Activated CD8-positive, alpha-beta T cell treated with anti-CD3 and anti-CD28 coated beads for 36 hours (primary cell): ENCODE measurements at regions not wholly inside any gene's neighbourhood (a gene's known extent, or its start where the extent isn't known, plus 50 kb on each side); places are given as distances from the start of the nearest gene placed in this dataset.

ENCODE experiments used
- ATAC-seq: fragments of 200-7000 bp; cut with Tn5 transposase; one replicate; pipeline ENCODE4 v1.10.0; 2021; ENCODE audit warnings: mild to moderate bottlenecking, moderate library complexity
- CTCF ChIA-PET: fragments of 350-600 bp; sonication (Branson Sonifier 250); formaldehyde crosslinking; loops from one replicate; lab custom pipeline; 2021; ENCODE audit warnings: antibody characterized with exemption; lab: Charles Lee
- POLR2A ChIA-PET: fragments of 350-600 bp; sonication (Branson Sonifier 250); formaldehyde crosslinking; loops from one replicate; lab custom pipeline; 2021; ENCODE audit warnings: antibody characterized with exemption; lab: Charles Lee
- DNase-seq: peaks from one replicate; pipeline ENCODE4 v3.0.0-alpha.2; 2020
- H3K27ac Mint-ChIP-seq: one replicate; pipeline ENCODE4 v1.8.0; 2021; ENCODE audit warnings: mild to moderate bottlenecking, mixed read lengths
- H3K27me3 Mint-ChIP-seq: one replicate; pipeline ENCODE4 v1.8.0; 2021; ENCODE audit warnings: mixed read lengths
- H3K36me3 Mint-ChIP-seq: one replicate; pipeline ENCODE4 v1.8.0; 2021; ENCODE audit warnings: low read depth, mixed read lengths
- H3K4me1 Mint-ChIP-seq: one replicate; pipeline ENCODE4 v1.8.0; 2021; ENCODE audit warnings: low read depth, mixed read lengths
- H3K4me3 Mint-ChIP-seq: one replicate; pipeline ENCODE4 v1.8.0; 2021; ENCODE audit warnings: mild to moderate bottlenecking, moderate library complexity, mixed read lengths
- H3K9me3 Mint-ChIP-seq: one replicate; pipeline ENCODE4 v1.8.0; 2021; ENCODE audit warnings: mixed read lengths
- intact Hi-C: fragments of 100-400 bp; cut with micrococcal nuclease; formaldehyde crosslinking; loops from one replicate; pipeline ENCODE4 v1.10.0; 2022
- TF ChIP-seq, protein P1 (sequence below): fragments of 200-600 bp; IDR thresholded peaks from one replicate; pipeline ENCODE4 v1.8.0; 2022; ENCODE audit warnings: antibody characterized with exemption, mild to moderate bottlenecking

DNA sequence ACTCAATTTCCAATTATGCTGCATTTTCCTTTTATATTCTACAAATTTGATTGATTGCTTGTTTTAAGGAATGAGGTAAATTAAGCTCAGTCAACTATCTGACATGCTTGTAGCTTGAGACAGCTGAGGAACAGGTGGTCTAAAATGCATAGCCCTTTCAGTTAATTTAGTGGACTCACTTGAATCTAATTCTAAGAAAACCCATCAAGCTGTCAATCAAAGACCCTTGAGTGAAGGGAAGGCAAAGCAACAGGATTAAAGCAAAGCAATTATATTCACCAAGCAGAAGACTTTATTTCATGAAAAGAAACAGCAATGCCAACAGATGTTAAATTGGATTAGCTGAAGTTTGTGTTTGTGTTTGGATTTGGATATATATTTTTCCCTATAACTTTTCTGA lies 228.5 kb downstream of the ARPP21 start:
- H3K4me1 Mint-ChIP-seq: no peaks in the 10 kb centered on the region
- ATAC-seq: no peak
- H3K36me3 Mint-ChIP-seq: no peaks in the 10 kb centered on the region

DNA sequence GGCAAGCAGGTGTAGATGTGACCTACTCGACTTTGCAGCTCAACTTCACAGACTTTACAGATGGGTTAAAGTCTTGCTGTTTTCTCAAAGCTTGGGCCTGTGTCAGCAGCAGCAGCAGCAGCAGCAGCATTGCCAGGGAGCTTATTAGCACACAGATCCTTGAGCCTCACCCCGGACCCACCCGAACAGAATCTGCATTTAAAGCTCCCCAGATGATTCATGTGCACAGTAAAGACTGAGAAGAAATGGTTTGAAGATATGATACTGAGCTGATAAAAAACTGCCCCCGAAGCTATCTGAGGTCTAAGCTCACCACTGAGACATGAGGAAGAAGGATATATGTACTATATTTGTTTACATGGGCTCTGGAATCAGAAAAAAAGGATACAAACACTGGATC lies 231.7 kb downstream of the ARPP21 start:
- no peak overlapping the region for H3K27ac Mint-ChIP-seq
- ChIA-PET POLR2A (no interaction called here), CTCF (no interaction called here)
- no peaks in the 10 kb centered on the region for H3K9me3 Mint-ChIP-seq
- DNase-seq (no peak), ATAC-seq (no peak)
- H3K27me3 Mint-ChIP-seq: no peaks in the 10 kb centered on the region
- H3K4me3 Mint-ChIP-seq: no peak overlapping the region
- no peaks in the 10 kb centered on the region for H3K4me1 Mint-ChIP-seq
- H3K36me3 Mint-ChIP-seq: no peaks in the 10 kb centered on the region
- intact Hi-C loops: no loop called here
- TF ChIP-seq, protein P1, sequence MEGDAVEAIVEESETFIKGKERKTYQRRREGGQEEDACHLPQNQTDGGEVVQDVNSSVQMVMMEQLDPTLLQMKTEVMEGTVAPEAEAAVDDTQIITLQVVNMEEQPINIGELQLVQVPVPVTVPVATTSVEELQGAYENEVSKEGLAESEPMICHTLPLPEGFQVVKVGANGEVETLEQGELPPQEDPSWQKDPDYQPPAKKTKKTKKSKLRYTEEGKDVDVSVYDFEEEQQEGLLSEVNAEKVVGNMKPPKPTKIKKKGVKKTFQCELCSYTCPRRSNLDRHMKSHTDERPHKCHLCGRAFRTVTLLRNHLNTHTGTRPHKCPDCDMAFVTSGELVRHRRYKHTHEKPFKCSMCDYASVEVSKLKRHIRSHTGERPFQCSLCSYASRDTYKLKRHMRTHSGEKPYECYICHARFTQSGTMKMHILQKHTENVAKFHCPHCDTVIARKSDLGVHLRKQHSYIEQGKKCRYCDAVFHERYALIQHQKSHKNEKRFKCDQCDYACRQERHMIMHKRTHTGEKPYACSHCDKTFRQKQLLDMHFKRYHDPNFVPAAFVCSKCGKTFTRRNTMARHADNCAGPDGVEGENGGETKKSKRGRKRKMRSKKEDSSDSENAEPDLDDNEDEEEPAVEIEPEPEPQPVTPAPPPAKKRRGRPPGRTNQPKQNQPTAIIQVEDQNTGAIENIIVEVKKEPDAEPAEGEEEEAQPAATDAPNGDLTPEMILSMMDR: no peak

More for the DNA sequence above, 228.5 kb downstream of the ARPP21 start:
- DNase-seq: no peak
- Mint-ChIP-seq H3K27me3 (no peaks in the 10 kb centered on the region), H3K9me3 (no peaks in the 10 kb centered on the region), H3K4me3 (no peak overlapping the region), H3K27ac (no peak overlapping the region)
- TF ChIP-seq, protein P1: no peak
- CTCF ChIA-PET: no interaction called here
- intact Hi-C loops: no loop called here
- POLR2A ChIA-PET: no interaction called here

DNA sequence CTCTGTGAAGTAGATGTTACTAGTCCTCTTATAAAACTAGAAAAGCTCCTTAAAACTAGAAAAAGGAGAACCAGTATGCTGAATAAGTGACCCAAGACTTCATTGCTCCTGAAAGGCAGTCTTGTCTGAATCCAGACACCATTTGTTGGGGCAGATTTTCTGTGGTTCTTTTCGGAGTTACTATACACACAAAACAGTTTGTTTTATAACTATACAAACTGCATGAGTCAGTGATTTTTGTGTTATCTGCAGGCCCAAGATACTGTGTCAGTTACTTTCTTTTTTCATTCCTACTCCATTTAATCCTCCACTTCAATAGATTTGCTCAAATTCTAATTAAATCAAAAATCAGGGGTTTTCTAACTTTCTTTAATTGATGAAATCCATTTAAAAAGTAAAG lies 244.6 kb downstream of the ARPP21 start:
- no peak for ATAC-seq
- ChIA-PET CTCF (no interaction called here), POLR2A (no interaction called here)
- intact Hi-C loops: no loop called here
- H3K27ac Mint-ChIP-seq: no peak overlapping the region
- DNase-seq: no peak
- no peaks in the 10 kb centered on the region for H3K36me3 Mint-ChIP-seq
- H3K27me3 Mint-ChIP-seq: no peaks in the 10 kb centered on the region
- H3K4me1 Mint-ChIP-seq: no peaks in the 10 kb centered on the region
- no peak overlapping the region for H3K4me3 Mint-ChIP-seq
- peaks cover 5% of the 10 kb centered on the region for H3K9me3 Mint-ChIP-seq
- TF ChIP-seq, protein P1: no peak

DNA sequence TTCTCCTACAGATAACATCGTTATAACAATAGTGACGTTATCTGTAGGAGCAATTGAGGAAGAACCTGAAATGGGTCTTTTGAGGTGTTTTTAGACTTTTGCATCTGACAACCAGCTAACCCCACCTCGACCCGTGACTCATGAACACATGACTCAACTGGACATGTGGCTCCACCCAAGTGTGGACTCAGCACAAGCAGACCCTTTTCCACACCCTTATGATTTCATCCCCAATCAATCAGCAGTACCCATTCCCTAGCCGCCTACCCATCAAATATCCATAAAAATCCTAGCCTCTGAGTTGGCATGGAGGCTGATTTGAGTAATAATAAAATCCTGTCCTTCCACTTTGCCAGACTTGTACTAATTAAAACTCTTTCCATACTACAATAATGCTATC lies 255.4 kb downstream of the ARPP21 start:
- no peaks in the 10 kb centered on the region for H3K9me3 Mint-ChIP-seq

DNA sequence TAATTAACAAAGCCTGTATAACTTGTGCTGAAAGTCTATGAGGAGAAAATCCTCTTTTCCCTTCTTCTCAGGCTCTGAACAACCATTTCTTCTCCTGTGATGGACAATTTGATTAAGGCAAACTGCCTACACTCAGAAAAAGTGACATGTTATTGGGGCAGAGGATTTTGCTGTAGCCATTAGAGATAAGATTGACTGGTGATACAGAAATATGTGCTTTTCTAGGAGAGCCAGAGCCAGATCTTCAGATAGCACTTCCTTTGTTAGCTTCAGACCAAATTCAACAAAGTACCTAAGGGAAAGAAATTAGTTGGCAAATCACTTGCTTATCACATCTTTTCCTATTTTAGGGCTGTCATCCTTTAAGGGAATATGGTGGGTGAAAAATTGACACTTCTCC lies 259.9 kb downstream of the ARPP21 start:
- H3K4me1 Mint-ChIP-seq: no peaks in the 10 kb centered on the region
- no peaks in the 10 kb centered on the region for H3K9me3 Mint-ChIP-seq
- DNase-seq (no peak), ATAC-seq (no peak)
- TF ChIP-seq, protein P1: no peak
- H3K27me3 Mint-ChIP-seq: no peaks in the 10 kb centered on the region
- POLR2A ChIA-PET: no interaction called here
- CTCF ChIA-PET: interaction anchor here (1.0 kb wide), 1 partner anchor 10 kb away, joined by 3 read pairs; no protein-coding TSS in a partner anchor
- no peak overlapping the region for H3K27ac Mint-ChIP-seq
- intact Hi-C loops: no loop called here
- H3K4me3 Mint-ChIP-seq: no peak overlapping the region
- H3K36me3 Mint-ChIP-seq: no peaks in the 10 kb centered on the region

More for the DNA sequence above, 255.4 kb downstream of the ARPP21 start:
- Mint-ChIP-seq H3K4me1 (no peaks in the 10 kb centered on the region), H3K27me3 (no peaks in the 10 kb centered on the region), H3K27ac (no peak overlapping the region), H3K4me3 (no peak overlapping the region), H3K36me3 (no peaks in the 10 kb centered on the region)
- intact Hi-C loops: no loop called here
- no peak for DNase-seq
- ATAC-seq: no peak
- ChIA-PET POLR2A (no interaction called here), CTCF (no interaction called here)
- TF ChIP-seq, protein P1: no peak
